PC-3 (cell line): ENCODE measurements at regions not wholly inside any gene's neighbourhood (a gene's known extent, or its start where the extent isn't known, plus 50 kb on each side); places are given as distances from the start of the nearest gene placed in this dataset.

ENCODE experiments used
- ATAC-seq: fragments of 200-7000 bp; cut with Tn5 transposase; 2 replicates; pipeline ENCODE4 v1.9.1; 2020; ENCODE audit warnings: mild to moderate bottlenecking, moderate library complexity
- BruUV-seq: library from RNA; stranded (reverse); fragments of 400-500 nt; replicated peaks from 2 replicates; lab custom pipeline; 2021; lab: Mats Ljungman, UMichigan
- CTCF ChIA-PET: fragments of 300-600 bp; sonication (Branson Sonifier 250); formaldehyde crosslinking; loops from one replicate; lab custom pipeline; 2022; ENCODE audit warnings: antibody characterized with exemption; lab: Charles Lee
- POLR2A ChIA-PET: fragments of 300-600 bp; sonication (Branson Sonifier 250); formaldehyde crosslinking; loops from one replicate; lab custom pipeline; 2022; ENCODE audit warnings: antibody characterized with exemption; ENCODE audit not compliant: unreplicated experiment; lab: Charles Lee
- DNase-seq: peaks from one replicate; pipeline ENCODE4 v3.0.0-alpha.2; 2015
- H2AFZ ChIP-seq: fragments of 300-600 bp; sonication (generic); 2 replicates; pipeline ENCODE4 v1.6.0; 2016; ENCODE audit warnings: antibody characterized with exemption, low read length
- H3F3A ChIP-seq: fragments of 300-600 bp; sonication (generic); one replicate; pipeline ENCODE4 v1.6.0; 2017; ENCODE audit warnings: antibody characterized with exemption, low read length, control low read depth, mild to moderate bottlenecking; ENCODE audit not compliant: unreplicated experiment
- H3K27ac ChIP-seq: fragments of 300-600 bp; sonication (generic); 2 replicates; pipeline ENCODE4 v1.5.1; 2016; ENCODE audit warnings: mild to moderate bottlenecking, low read length
- H3K27me3 ChIP-seq: fragments of 300-600 bp; sonication (generic); 2 replicates; pipeline ENCODE4 v1.6.1; 2016; ENCODE audit warnings: low read length, mixed read lengths
- H3K36me3 ChIP-seq: fragments of 300-600 bp; sonication (generic); 2 replicates; pipeline ENCODE4 v1.6.1; 2016; ENCODE audit warnings: low read depth, mixed run types, low read length, mixed read lengths
- H3K4me1 ChIP-seq: fragments of 300-600 bp; sonication (generic); 2 replicates; pipeline ENCODE4 v1.5.1; 2016; ENCODE audit warnings: low read length; ENCODE audit not compliant: insufficient read depth
- H3K4me2 ChIP-seq: fragments of 300-600 bp; sonication (generic); 2 replicates; pipeline ENCODE4 v1.6.0; 2016; ENCODE audit warnings: low read length
- H3K4me3 ChIP-seq: fragments of 300-600 bp; sonication (generic); 2 replicates; pipeline ENCODE4 v1.5.1; 2016; ENCODE audit warnings: mild to moderate bottlenecking, low read length, mixed read lengths
- H3K79me2 ChIP-seq: fragments of 300-600 bp; sonication (generic); 2 replicates; pipeline ENCODE4 v1.6.1; 2017; ENCODE audit warnings: low read length, mixed read lengths
- H3K9ac ChIP-seq: fragments of 300-600 bp; sonication (generic); 2 replicates; pipeline ENCODE4 v1.6.0; 2016; ENCODE audit warnings: mild to moderate bottlenecking, low read length
- H3K9me2 ChIP-seq: fragments of 300-600 bp; sonication (generic); replicated peaks from 2 replicates; pipeline ENCODE4 v1.6.1; 2016; ENCODE audit warnings: mixed run types, low read length, mixed read lengths
- H3K9me3 ChIP-seq: fragments of 300-600 bp; sonication (generic); 2 replicates; pipeline ENCODE4 v1.6.1; 2016; ENCODE audit warnings: low read length, mixed read lengths
- H4K20me1 ChIP-seq: fragments of 300-600 bp; sonication (generic); 2 replicates; pipeline ENCODE4 v1.6.1; 2016; ENCODE audit warnings: low read length, mixed read lengths
- CTCF ChIP-seq: fragments of 300-600 bp; sonication (generic); conservative IDR thresholded peaks from 2 replicates; pipeline ENCODE4 v1.5.1; 2017; ENCODE audit warnings: antibody characterized with exemption, low read depth, mild to moderate bottlenecking, low read length
- EZH2 ChIP-seq: fragments of 300-600 bp; sonication (generic); IDR thresholded peaks from one replicate; pipeline ENCODE4 v1.6.1; 2017; ENCODE audit warnings: antibody characterized with exemption, mild to moderate bottlenecking, low read length; ENCODE audit not compliant: unreplicated experiment
- EZH2phosphoT487 ChIP-seq: fragments of 300-600 bp; sonication (generic); IDR thresholded peaks from 2 replicates; pipeline ENCODE4 v1.6.1; 2018; ENCODE audit warnings: mild to moderate bottlenecking, antibody characterized with exemption, low read length, borderline replicate concordance
- intact Hi-C: fragments of 100-400 bp; cut with micrococcal nuclease; formaldehyde crosslinking; loops from 2 replicates; pipeline ENCODE4 v1.9.0; 2023

GRCh38 chr4:179607003-179607402 lies 2164.8 kb upstream of the AGA start:
- no peaks in the 10 kb centered on the region for H3K9me3 ChIP-seq
- H3K4me3 ChIP-seq, result no peak overlapping the region
- no TSS peak for BruUV-seq
- no peaks in the 10 kb centered on the region for H3K27me3 ChIP-seq
- DNase-seq, result no peak
- intact Hi-C loops, result no loop called here
- ATAC-seq, result no peak
- POLR2A ChIA-PET, result no interaction called here
- no peaks in the 10 kb centered on the region for H4K20me1 ChIP-seq
- no peak overlapping the region for H3K9ac ChIP-seq
- CTCF ChIA-PET, result no interaction called here
- H3K27ac ChIP-seq, result no peak overlapping the region
- TF ChIP-seq CTCF (no peak), EZH2 (no peak), EZH2phosphoT487 (no peak)
- no peak overlapping the region for H3K4me2 ChIP-seq
- H3K9me2 ChIP-seq, result no peaks in the 10 kb centered on the region
- H3K36me3 ChIP-seq, result no peaks in the 10 kb centered on the region
- H3K79me2 ChIP-seq, result no peaks in the 10 kb centered on the region
- H3F3A ChIP-seq, result no peaks in the 10 kb centered on the region
- H3K4me1 ChIP-seq, result no peaks in the 10 kb centered on the region
- no peak overlapping the region for H2AFZ ChIP-seq

- POLR2A ChIA-PET, result no interaction called here
These were observed 2173.5 kb upstream of the AGA start for GRCh38 chr4:179615704-179616103.

GRCh38 chr4:179618966-179619365 lies 2176.7 kb upstream of the AGA start:
- no peak overlapping the region for H3K27ac ChIP-seq
- ChIA-PET CTCF (no interaction called here), POLR2A (no interaction called here)
- no peaks in the 10 kb centered on the region for H3K36me3 ChIP-seq
- ATAC-seq (no peak), DNase-seq (no peak)
- H3K9me3 ChIP-seq, result no peaks in the 10 kb centered on the region
- TF ChIP-seq EZH2phosphoT487, result no peak
- TF ChIP-seq CTCF, result no peak
- TF ChIP-seq EZH2, result no peak
- H3K27me3 ChIP-seq, result no peaks in the 10 kb centered on the region
- no TSS peak for BruUV-seq
- H3K9ac ChIP-seq, result no peak overlapping the region
- intact Hi-C loops, result no loop called here
- H3K9me2 ChIP-seq, result no peaks in the 10 kb centered on the region
- H3K4me2 ChIP-seq, result no peak overlapping the region
- H3K4me3 ChIP-seq, result no peak overlapping the region
- no peaks in the 10 kb centered on the region for H3K4me1 ChIP-seq
- no peaks in the 10 kb centered on the region for H4K20me1 ChIP-seq
- H3K79me2 ChIP-seq, result no peaks in the 10 kb centered on the region
- no peak overlapping the region for H2AFZ ChIP-seq
- H3F3A ChIP-seq, result no peaks in the 10 kb centered on the region

More at GRCh38 chr4:179615704-179616103, 2173.5 kb upstream of the AGA start:
- intact Hi-C loops, result no loop called here
- CTCF ChIA-PET, result no interaction called here
- Histone ChIP-seq H2AFZ (no peak overlapping the region), H3K9ac (no peak overlapping the region), H3K27me3 (no peaks in the 10 kb centered on the region), H3K9me3 (no peaks in the 10 kb centered on the region), H3K4me2 (no peak overlapping the region), H3K4me3 (no peak overlapping the region), H3K36me3 (no peaks in the 10 kb centered on the region), H3K79me2 (no peaks in the 10 kb centered on the region), H4K20me1 (no peaks in the 10 kb centered on the region), H3K27ac (no peak overlapping the region), H3K9me2 (no peaks in the 10 kb centered on the region), H3F3A (no peaks in the 10 kb centered on the region), H3K4me1 (no peaks in the 10 kb centered on the region)
- no peak for ATAC-seq
- BruUV-seq, result no TSS peak
- no peak for TF ChIP-seq CTCF
- no peak for TF ChIP-seq EZH2phosphoT487
- no peak for TF ChIP-seq EZH2
- DNase-seq, result no peak
